Ureter (tissue), 1 donor: ENCODE measurements at regions not wholly inside any gene's neighbourhood (a gene's known extent, or its start where the extent isn't known, plus 50 kb on each side); places are given as distances from the start of the nearest gene placed in this dataset.

ENCODE experiments used
- DNase-seq: peaks from one replicate; pipeline ENCODE4 v3.0.0-alpha.2; 2020; ENCODE audit warnings: low spot score
- donor health status: DM: yes; HTN: yes; CAD: no.

GRCh38 chr16:86060381-86061317 is 161.7 kb downstream of the IRF8 start:
- no peak for DNase-seq

- DNase-seq = no peak
Measured at GRCh38 chr16:86061318-86061695, 162.3 kb downstream of the IRF8 start.

- no peak for DNase-seq
Measured at GRCh38 chr16:86061721-86062120, 162.8 kb downstream of the IRF8 start.

GRCh38 chr16:86062271-86062965 is 163.5 kb downstream of the IRF8 start:
- DNase-seq = no peak

- no peak for DNase-seq
Measured at GRCh38 chr16:86063760-86064405, 164.9 kb downstream of the IRF8 start.

- DNase-seq = no peak
Measured at GRCh38 chr16:86064431-86065250, 165.7 kb downstream of the IRF8 start.

- no peak for DNase-seq
Measured at GRCh38 chr16:86065711-86066110, 166.7 kb downstream of the IRF8 start.

- no peak for DNase-seq
Measured at GRCh38 chr16:86066811-86067210, 167.8 kb downstream of the IRF8 start.

GRCh38 chr16:86067516-86067915 is 168.6 kb downstream of the IRF8 start:
- no peak for DNase-seq

GRCh38 chr16:86067936-86068335 is 169.0 kb downstream of the IRF8 start:
- no peak for DNase-seq

GRCh38 chr16:86068722-86069121 is 169.8 kb downstream of the IRF8 start:
- DNase-seq = no peak

- no peak for DNase-seq
Measured at GRCh38 chr16:86069736-86070298, 170.9 kb downstream of the IRF8 start.

- DNase-seq = no peak
Measured at GRCh38 chr16:86070484-86070883, 171.5 kb downstream of the IRF8 start.

GRCh38 chr16:86070971-86071370 is 172.0 kb downstream of the IRF8 start:
- DNase-seq = no peak

GRCh38 chr16:86071611-86072240 is 172.8 kb downstream of the IRF8 start:
- no peak for DNase-seq

GRCh38 chr16:86072328-86073102 is 173.6 kb downstream of the IRF8 start:
- DNase-seq = peak; percentile 81

- DNase-seq = no peak
Measured at GRCh38 chr16:86073103-86073625, 174.2 kb downstream of the IRF8 start.

- no peak for DNase-seq
Measured at GRCh38 chr16:86073763-86074493, 175.0 kb downstream of the IRF8 start.
